WTC11 (cell line): ENCODE measurements at regions not wholly inside any gene's neighbourhood (a gene's known extent, or its start where the extent isn't known, plus 50 kb on each side); places are given as distances from the start of the nearest gene placed in this dataset.
A peak's percentile ranks its signal among the peaks of the same experiment; 100 is the strongest.

Experiments
- ATAC-seq: fragments of 200-7000 bp; cut with Tn5 transposase; 2 replicates; pipeline ENCODE4 v1.10.0; 2021; ENCODE audit warnings: mild to moderate bottlenecking, moderate library complexity
- CTCF ChIA-PET: fragments of 300-600 bp; sonication (Branson Sonifier 250); formaldehyde crosslinking; loops from one replicate; lab custom pipeline; 2021; ENCODE audit warnings: antibody characterized with exemption; lab: Charles Lee
- POLR2A ChIA-PET: fragments of 350-600 bp; sonication (Branson Sonifier 250); formaldehyde crosslinking; loops from one replicate; lab custom pipeline; 2021; ENCODE audit warnings: antibody characterized with exemption; lab: Charles Lee
- DNase-seq: peaks from one replicate; pipeline ENCODE4 v3.0.0; 2021; ENCODE audit warnings: low spot score
- H3K27ac Mint-ChIP-seq: 2 replicates; pipeline ENCODE4 v1.8.0; 2021; ENCODE audit warnings: mixed read lengths
- H3K27me3 Mint-ChIP-seq: 2 replicates; pipeline ENCODE4 v1.8.0; 2021; ENCODE audit warnings: low read depth, mild to moderate bottlenecking, moderate library complexity, mixed read lengths
- H3K36me3 Mint-ChIP-seq: 2 replicates; pipeline ENCODE4 v1.8.0; 2021; ENCODE audit warnings: mixed read lengths
- H3K4me1 Mint-ChIP-seq: 2 replicates; pipeline ENCODE4 v1.8.0; 2022; ENCODE audit warnings: mixed read lengths
- H3K4me3 Mint-ChIP-seq: 2 replicates; pipeline ENCODE4 v1.8.0; 2021; ENCODE audit warnings: mild to moderate bottlenecking, moderate library complexity, mixed read lengths
- H3K9me3 Mint-ChIP-seq: 2 replicates; pipeline ENCODE4 v1.8.0; 2021; ENCODE audit warnings: mixed read lengths
- AFF4 ChIP-seq: sonication (generic); formaldehyde crosslinking; IDR thresholded peaks from 2 replicates; pipeline ENCODE4 v1.8.1; 2023; ENCODE audit warnings: mild to moderate bottlenecking, missing genetic modification reagents, borderline replicate concordance
- ESRRA ChIP-seq: sonication (generic); formaldehyde crosslinking; IDR thresholded peaks from 2 replicates; pipeline ENCODE4 v1.8.1; 2022; ENCODE audit warnings: mild to moderate bottlenecking, missing genetic modification reagents, borderline replicate concordance
- GABPB1 ChIP-seq: sonication (generic); formaldehyde crosslinking; IDR thresholded peaks from 2 replicates; pipeline ENCODE4 v1.8.1; 2023; ENCODE audit warnings: mild to moderate bottlenecking, missing genetic modification reagents
- HMGA2 ChIP-seq: fragments of 250-450 bp; sonication (Bioruptor Pico); IDR thresholded peaks from 2 replicates; pipeline ENCODE4 v1.4.0; 2021; ENCODE audit warnings: mild to moderate bottlenecking, moderate library complexity
- HMGXB4 ChIP-seq: sonication (generic); formaldehyde crosslinking; IDR thresholded peaks from 2 replicates; pipeline ENCODE4 v1.8.1; 2023; ENCODE audit warnings: mild to moderate bottlenecking, moderate library complexity, missing genetic modification reagents
- IRF1 ChIP-seq: sonication (generic); formaldehyde crosslinking; IDR thresholded peaks from 2 replicates; pipeline ENCODE4 v1.8.0; 2023; ENCODE audit warnings: missing genetic modification reagents
- JAZF1 ChIP-seq: fragments of 250-450 bp; sonication (Bioruptor Pico); IDR thresholded peaks from 2 replicates; pipeline ENCODE4 v1.9.0; 2021; ENCODE audit warnings: moderate library complexity, mild to moderate bottlenecking, inconsistent platforms
- MXD4 ChIP-seq: fragments of 250-450 bp; sonication (Bioruptor Pico); IDR thresholded peaks from 2 replicates; pipeline ENCODE4 v1.8.0; 2021; ENCODE audit warnings: mild to moderate bottlenecking, moderate library complexity, borderline replicate concordance
- MYBL2 ChIP-seq: sonication (generic); formaldehyde crosslinking; IDR thresholded peaks from 2 replicates; pipeline ENCODE4 v1.8.1; 2023; ENCODE audit warnings: mild to moderate bottlenecking, moderate library complexity, missing genetic modification reagents
- NR1H2 ChIP-seq: sonication (generic); formaldehyde crosslinking; IDR thresholded peaks from 2 replicates; pipeline ENCODE4 v1.9.0; 2021; ENCODE audit warnings: mild to moderate bottlenecking, moderate library complexity, missing genetic modification reagents
- OVOL2 ChIP-seq: fragments of 250-450 bp; sonication (Bioruptor Pico); IDR thresholded peaks from 2 replicates; pipeline ENCODE4 v1.9.0; 2021; ENCODE audit warnings: mild to moderate bottlenecking, borderline replicate concordance
- PREB ChIP-seq: sonication (generic); formaldehyde crosslinking; IDR thresholded peaks from 2 replicates; pipeline ENCODE4 v1.8.1; 2022; ENCODE audit warnings: mild to moderate bottlenecking, missing genetic modification reagents, moderate library complexity, borderline replicate concordance
- PRRX2 ChIP-seq: fragments of 250-450 bp; sonication (Bioruptor Pico); IDR thresholded peaks from 2 replicates; pipeline ENCODE4 v1.8.0; 2021; ENCODE audit warnings: mild to moderate bottlenecking
- SMAD3 ChIP-seq: sonication (generic); formaldehyde crosslinking; IDR thresholded peaks from 2 replicates; pipeline ENCODE4 v1.8.0; 2022; ENCODE audit warnings: missing genetic modification reagents, mild to moderate bottlenecking, borderline replicate concordance
- SP1 ChIP-seq: sonication (generic); formaldehyde crosslinking; conservative IDR thresholded peaks from 2 replicates; pipeline ENCODE4 v1.8.1; 2022; ENCODE audit warnings: missing genetic modification reagents
- TEAD1 ChIP-seq: sonication (generic); formaldehyde crosslinking; IDR thresholded peaks from 2 replicates; pipeline ENCODE4 v1.8.0; 2022; ENCODE audit warnings: mild to moderate bottlenecking, missing genetic modification reagents
- ZBTB21 ChIP-seq: sonication (generic); formaldehyde crosslinking; IDR thresholded peaks from 2 replicates; pipeline ENCODE4 v1.8.1; 2023; ENCODE audit warnings: mild to moderate bottlenecking, missing genetic modification reagents, borderline replicate concordance
- ZNF263 ChIP-seq: sonication (generic); formaldehyde crosslinking; IDR thresholded peaks from 2 replicates; pipeline ENCODE4 v1.8.1; 2022; ENCODE audit warnings: low read depth, mild to moderate bottlenecking, moderate library complexity, missing genetic modification reagents
- ZNF396 ChIP-seq: fragments of 250-450 bp; sonication (Bioruptor Pico); IDR thresholded peaks from 2 replicates; pipeline ENCODE4 v1.8.0; 2021; ENCODE audit warnings: mild to moderate bottlenecking, moderate library complexity, borderline replicate concordance
- ZNF416 ChIP-seq: fragments of 250-450 bp; sonication (Bioruptor Pico); IDR thresholded peaks from 2 replicates; pipeline ENCODE4 v1.9.0; 2021; ENCODE audit warnings: mild to moderate bottlenecking, inconsistent platforms
- ZNF423 ChIP-seq: fragments of 250-450 bp; sonication (Bioruptor Pico); IDR thresholded peaks from 2 replicates; pipeline ENCODE4 v2.1.2; 2022; ENCODE audit warnings: mild to moderate bottlenecking, moderate library complexity
- TF ChIP-seq, protein P1 (sequence below): sonication (generic); formaldehyde crosslinking; IDR thresholded peaks from 2 replicates; pipeline ENCODE4 v1.8.1; 2022; ENCODE audit warnings: mild to moderate bottlenecking, moderate library complexity, missing genetic modification reagents
- TF ChIP-seq, protein P2 (sequence below): sonication (generic); formaldehyde crosslinking; conservative IDR thresholded peaks from 2 replicates; pipeline ENCODE4 v1.8.1; 2023; ENCODE audit warnings: mild to moderate bottlenecking, low read depth, missing genetic modification reagents, moderate library complexity

GRCh38 chr14:66104486-66104885, 381.7 kb upstream of the CCDC196 start:
- ATAC-seq, result peak; percentile 81
- ChIA-PET POLR2A (no interaction called here), CTCF (no interaction called here)
- H3K27ac Mint-ChIP-seq, result no peak overlapping the region
- peaks cover 3% of the 10 kb centered on the region; the same call in 1 of the 2 replicates for H3K36me3 Mint-ChIP-seq
- DNase-seq, result peak; percentile 38
- no peak for TF ChIP-seq ZBTB21 (CRISPR knock-in tag)
- TF ChIP-seq TEAD1, result no peak
- TF ChIP-seq OVOL2 (CRISPR knock-in tag), result no peak
- no peak for TF ChIP-seq JAZF1 (CRISPR knock-in tag)
- TF ChIP-seq IRF1 (CRISPR knock-in tag), result no peak
- no peak for TF ChIP-seq HMGA2 (CRISPR knock-in tag)
- no peak for TF ChIP-seq PREB (CRISPR knock-in tag)
- no peak for TF ChIP-seq MYBL2
- TF ChIP-seq HMGXB4 (CRISPR knock-in tag), result no peak
- TF ChIP-seq, protein P1, sequence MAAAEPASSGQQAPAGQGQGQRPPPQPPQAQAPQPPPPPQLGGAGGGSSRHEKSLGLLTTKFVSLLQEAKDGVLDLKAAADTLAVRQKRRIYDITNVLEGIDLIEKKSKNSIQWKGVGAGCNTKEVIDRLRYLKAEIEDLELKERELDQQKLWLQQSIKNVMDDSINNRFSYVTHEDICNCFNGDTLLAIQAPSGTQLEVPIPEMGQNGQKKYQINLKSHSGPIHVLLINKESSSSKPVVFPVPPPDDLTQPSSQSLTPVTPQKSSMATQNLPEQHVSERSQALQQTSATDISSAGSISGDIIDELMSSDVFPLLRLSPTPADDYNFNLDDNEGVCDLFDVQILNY (CRISPR knock-in tag), result no peak
- no peak for TF ChIP-seq ZNF416 (CRISPR knock-in tag)
- no peak for TF ChIP-seq GABPB1 (CRISPR knock-in tag)
- no peak for TF ChIP-seq NR1H2 (CRISPR knock-in tag)
- no peak for TF ChIP-seq SP1
- TF ChIP-seq, all 79 proteins: peak for 0
- H3K27me3 Mint-ChIP-seq, result peaks cover 2% of the 10 kb centered on the region; the same call in 1 of the 2 replicates
- H3K9me3 Mint-ChIP-seq, result peaks cover 22% of the 10 kb centered on the region
- no peak overlapping the region for H3K4me3 Mint-ChIP-seq
- peaks cover 18% of the 10 kb centered on the region for H3K4me1 Mint-ChIP-seq

GRCh38 chr14:66105815-66106214, 380.4 kb upstream of the CCDC196 start:
- ChIA-PET POLR2A (no interaction called here), CTCF (interaction anchor here (1.2 kb wide), 1 partner anchor 35 kb away, joined by 3 read pairs; no protein-coding TSS in a partner anchor)
- Mint-ChIP-seq H3K4me1 (peaks cover 13% of the 10 kb centered on the region), H3K4me3 (no peak overlapping the region), H3K9me3 (peaks cover 25% of the 10 kb centered on the region), H3K27ac (no peak overlapping the region), H3K36me3 (peaks cover 3% of the 10 kb centered on the region; the same call in 1 of the 2 replicates), H3K27me3 (peaks cover 2% of the 10 kb centered on the region; the same call in 1 of the 2 replicates)
- DNase-seq (no peak), ATAC-seq (no peak)
- TF ChIP-seq JAZF1 (CRISPR knock-in tag) (no peak), ZNF396 (CRISPR knock-in tag) (no peak), TEAD1 (no peak), OVOL2 (CRISPR knock-in tag) (no peak), MXD4 (CRISPR knock-in tag) (no peak), SMAD3 (CRISPR knock-in tag) (no peak), PRRX2 (CRISPR knock-in tag) (no peak), PREB (CRISPR knock-in tag) (no peak), ESRRA (CRISPR knock-in tag) (no peak), AFF4 (no peak), ZNF263 (CRISPR knock-in tag) (no peak), ZNF423 (CRISPR knock-in tag) (no peak)
- TF ChIP-seq, protein P2, sequence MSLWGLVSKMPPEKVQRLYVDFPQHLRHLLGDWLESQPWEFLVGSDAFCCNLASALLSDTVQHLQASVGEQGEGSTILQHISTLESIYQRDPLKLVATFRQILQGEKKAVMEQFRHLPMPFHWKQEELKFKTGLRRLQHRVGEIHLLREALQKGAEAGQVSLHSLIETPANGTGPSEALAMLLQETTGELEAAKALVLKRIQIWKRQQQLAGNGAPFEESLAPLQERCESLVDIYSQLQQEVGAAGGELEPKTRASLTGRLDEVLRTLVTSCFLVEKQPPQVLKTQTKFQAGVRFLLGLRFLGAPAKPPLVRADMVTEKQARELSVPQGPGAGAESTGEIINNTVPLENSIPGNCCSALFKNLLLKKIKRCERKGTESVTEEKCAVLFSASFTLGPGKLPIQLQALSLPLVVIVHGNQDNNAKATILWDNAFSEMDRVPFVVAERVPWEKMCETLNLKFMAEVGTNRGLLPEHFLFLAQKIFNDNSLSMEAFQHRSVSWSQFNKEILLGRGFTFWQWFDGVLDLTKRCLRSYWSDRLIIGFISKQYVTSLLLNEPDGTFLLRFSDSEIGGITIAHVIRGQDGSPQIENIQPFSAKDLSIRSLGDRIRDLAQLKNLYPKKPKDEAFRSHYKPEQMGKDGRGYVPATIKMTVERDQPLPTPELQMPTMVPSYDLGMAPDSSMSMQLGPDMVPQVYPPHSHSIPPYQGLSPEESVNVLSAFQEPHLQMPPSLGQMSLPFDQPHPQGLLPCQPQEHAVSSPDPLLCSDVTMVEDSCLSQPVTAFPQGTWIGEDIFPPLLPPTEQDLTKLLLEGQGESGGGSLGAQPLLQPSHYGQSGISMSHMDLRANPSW (CRISPR knock-in tag), result no peak
